NCI-H187 treated with DMSO at 0.1 percent for 48 hours (cell line): ENCODE measurements at regions not wholly inside any gene's neighbourhood (a gene's known extent, or its start where the extent isn't known, plus 50 kb on each side); places are given as distances from the start of the nearest gene placed in this dataset.
"Not testable (repeated sequence)": the region's sequence is repeated elsewhere in the genome, so short reads cannot be mapped to it uniquely, and the experiment has no call there.

Source experiments
- DNase-seq: peaks from one replicate; lab custom pipeline; 2025; lab: John Stamatoyannopoulos, UW

DNA sequence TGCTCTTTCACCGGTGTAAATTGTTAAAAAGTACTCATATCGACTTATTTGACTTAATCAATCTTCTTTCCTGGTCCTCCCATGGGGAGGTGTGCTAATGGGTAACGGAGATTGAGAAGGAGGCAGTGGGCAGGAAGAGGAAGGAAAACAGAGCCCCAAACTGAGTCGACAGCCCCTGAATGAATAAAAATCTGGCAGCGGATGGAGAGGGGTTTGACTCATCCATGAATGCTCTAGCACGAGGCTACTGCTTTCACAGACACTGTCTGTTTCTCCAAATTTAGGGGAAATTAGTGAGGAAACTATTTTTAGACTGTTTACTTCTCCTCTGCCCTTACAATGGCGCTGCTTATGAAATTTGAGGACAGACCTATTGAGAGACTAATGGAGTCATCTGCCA lies 142.2 kb upstream of the ATXN1 start:
- no peak for DNase-seq

DNA sequence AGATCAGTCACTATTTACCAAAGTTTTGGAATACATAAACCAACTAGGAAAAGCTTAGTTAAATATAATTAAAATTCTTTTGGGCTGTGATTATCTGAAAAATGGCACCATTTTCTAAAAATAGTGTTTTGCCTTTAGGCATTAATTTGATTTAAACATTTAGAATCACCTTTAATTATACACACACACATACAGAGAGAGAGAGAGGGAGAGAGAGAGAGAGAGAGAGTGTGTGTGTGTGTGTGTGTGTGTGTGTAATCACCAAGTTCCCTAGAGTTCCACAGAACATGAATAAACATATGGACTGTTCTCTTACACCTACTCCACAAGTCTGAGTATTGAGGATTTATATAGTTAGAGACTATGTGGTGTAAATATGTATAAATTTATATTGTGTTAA lies 141.2 kb upstream of the ATXN1 start:
- DNase-seq, result no peak

DNA sequence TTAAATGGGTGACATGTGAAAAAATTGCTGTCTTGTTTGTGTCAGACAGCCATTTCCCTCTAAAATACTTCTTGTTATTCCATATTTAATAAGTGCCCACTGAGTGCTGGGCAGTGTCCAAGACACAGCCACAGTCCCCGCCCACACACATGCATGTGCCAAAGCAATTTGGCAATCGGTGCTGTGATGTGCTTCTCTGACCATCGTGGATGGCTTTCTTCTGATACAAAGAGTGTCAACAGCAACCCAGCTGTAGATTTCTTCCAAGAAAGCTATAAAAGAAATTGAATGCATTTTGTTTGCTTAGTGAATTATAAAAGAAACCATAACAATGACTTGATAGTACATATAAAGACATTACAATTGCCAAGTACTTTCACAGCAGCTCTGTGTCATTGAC lies 140.5 kb upstream of the ATXN1 start:
- DNase-seq, result no peak

DNA sequence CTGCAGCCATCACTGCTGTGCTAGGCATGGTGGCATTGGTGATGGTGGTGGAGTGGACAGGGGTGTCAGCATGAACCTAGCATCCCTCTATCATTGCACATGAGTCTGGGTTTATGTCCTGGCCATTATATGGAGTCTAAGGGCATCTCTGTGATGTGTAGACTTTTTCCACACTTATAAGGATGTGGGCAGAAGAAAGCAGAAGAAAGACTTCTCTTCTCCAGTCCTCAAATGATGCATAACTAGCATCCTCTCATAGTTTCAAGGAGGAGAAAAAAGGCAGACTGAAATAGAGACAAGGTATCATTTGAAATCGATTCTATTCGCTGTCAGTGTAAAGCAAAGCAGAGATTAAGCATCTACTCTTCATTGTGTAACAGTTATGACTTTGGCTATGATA lies 140.0 kb upstream of the ATXN1 start:
- DNase-seq, result no peak

DNA sequence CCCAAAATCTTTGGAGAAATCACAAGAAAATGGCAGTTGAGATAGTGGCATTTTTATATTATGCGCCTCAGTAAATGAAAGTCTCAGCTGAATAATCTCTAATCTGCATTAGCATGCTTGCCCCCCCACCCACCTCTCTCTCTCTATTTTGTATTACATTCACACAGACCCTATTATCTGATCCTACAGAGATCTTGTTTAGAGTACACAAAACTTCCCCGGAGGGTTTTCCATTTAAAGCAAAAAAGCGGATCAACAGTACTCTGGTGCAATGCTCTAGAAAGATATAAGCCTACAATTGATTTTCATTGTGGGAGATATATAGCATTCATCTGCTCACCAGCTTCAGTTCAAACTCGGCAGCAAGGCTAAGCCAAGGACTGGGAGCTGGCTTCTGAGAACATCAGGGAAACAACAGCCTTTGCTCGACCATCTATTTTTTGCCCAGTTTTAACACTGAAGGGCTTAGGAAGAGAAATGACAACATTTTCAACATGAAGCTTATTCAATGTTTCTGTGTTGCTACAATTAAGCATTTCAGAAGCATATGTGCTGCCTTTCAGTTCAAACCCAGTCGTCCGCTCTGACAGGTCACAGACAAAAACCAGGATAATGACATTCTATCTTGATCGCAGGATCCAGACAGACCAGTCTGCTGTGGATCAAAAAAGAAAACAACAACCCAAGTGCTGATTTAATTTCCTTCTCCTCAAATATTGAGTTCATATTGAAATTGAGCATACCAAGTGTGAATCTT lies 137.6 kb upstream of the ATXN1 start:
- no peak for DNase-seq

DNA sequence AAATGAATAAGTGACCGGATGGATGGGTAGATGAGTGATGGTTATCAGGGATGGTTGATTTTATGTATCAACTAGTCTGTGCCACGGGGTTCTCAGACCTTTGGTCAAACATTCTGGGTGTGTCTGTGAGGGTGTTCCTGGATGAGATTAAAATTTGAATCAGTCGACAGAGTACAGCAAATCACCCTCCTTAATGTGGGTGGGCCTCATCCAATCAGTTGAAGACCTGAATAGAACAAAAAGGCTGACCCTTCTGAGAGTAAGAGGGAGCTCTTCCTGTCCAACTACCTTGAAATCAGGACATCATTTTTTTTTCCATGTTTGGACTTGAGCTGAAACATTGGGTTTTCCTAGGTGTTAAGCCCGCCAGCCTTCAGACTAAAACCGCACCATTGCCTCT lies 136.4 kb upstream of the ATXN1 start:
- DNase-seq, result no peak

DNA sequence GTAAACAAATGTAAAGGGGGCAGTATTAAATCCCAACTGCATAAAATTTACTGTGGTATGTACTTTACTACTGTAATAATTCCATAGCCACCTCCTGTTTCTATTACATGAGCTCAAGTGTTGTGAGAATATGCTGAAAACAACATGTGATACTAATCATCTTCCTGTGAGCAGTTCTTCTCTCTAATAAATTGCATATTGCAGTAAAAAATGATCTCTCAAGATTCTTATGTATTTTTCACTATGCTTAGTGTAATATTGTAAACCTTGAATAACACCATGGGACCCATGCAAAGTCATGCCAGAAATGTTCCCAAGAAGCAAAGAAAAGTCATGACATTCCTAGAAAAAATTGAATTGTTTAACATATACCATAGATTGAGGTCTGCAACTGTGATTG lies 133.0 kb upstream of the ATXN1 start:
- DNase-seq, result no peak

DNA sequence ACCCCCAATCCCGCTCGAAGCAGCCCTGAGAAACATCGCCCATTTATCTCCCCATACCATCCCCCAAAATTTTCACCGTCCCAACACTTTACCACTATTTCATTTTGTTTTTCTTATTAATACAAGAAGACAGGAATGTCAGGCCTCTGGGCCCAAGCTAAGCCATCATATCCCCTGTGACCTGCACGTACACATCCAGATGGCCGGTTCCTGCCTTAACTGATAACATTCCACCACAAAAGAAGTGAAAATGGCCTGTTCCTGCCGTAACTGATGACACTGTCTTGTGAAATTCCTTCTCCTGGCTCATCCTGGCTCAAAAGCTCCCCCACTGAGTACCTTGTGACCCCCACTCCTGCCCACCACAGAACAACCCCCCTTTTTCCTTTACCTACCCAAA lies 129.8 kb upstream of the ATXN1 start:
- DNase-seq, result not testable (repeated sequence)

DNA sequence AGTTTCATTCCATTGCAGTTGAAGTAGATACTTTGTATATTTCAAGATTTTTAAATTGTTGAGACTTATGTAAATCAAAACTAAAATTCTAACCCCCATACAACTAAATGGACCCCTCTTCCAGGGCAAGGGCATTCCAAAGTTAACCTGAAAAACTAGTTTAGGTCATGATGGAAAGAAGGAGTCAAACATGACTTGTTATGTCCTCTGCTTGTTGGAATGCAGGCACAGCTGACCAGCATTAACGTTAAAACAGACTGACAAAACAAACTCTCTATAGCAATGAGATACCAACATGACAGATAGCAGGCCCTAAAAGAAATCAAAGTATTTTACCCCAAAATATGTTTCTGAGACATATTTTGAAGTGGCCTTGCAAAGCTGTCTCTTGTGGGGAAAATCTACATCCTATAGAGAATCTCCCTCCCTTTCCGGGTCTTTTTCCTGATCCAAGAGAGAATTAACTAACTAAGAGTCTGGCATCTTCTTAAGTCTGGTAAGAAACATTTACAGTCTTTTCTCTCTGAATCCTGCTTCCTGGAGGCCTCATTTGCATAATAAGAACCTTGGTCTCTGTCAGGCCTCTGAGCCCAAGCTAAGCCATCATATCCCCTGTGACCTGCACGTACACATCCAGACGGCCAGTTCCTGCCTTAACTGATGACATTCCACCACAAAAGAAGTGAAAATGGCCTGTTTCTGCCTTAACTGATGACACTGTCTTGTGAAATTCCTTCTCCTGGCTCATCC lies 124.3 kb upstream of the ATXN1 start:
- no peak for DNase-seq

DNA sequence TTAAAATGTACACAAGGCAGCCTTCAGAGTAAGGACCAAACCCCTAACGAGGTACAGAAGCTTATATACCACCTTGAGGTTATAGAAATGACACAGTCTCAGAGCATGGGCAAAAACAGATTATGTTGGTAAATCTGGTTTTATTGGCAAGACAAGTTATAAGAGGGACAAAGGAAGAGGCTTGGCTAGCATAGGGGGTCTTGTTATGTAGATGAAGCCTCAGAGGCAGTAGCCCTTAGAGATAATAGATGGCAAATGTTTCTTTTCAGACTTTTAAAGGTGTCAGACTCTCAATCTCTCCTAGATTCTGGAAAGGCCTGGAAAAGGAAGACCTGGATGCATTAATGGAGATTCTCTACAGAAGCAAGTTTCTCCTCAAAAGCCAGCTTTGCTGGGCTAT lies 123.3 kb upstream of the ATXN1 start:
- DNase-seq, result no peak

DNA sequence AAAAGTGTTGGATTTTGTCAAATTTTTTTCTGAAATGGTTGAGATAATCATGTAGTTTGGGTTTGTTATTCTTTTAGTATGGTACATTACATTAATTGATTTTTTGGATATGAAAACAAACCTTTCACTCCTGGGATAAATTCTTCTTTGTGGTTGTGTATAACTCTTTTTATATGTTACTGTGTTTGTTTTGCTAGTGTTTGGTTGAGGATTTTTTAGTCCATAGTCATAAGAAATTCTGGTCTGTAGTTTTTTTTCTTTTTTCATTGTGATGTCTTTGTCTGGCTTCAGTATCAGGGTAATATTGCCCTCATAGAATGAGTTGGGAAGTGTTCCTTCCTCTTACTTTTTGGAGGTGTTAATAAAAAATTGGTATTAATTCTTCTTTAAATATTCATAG lies 122.2 kb upstream of the ATXN1 start:
- DNase-seq, result no peak

DNA sequence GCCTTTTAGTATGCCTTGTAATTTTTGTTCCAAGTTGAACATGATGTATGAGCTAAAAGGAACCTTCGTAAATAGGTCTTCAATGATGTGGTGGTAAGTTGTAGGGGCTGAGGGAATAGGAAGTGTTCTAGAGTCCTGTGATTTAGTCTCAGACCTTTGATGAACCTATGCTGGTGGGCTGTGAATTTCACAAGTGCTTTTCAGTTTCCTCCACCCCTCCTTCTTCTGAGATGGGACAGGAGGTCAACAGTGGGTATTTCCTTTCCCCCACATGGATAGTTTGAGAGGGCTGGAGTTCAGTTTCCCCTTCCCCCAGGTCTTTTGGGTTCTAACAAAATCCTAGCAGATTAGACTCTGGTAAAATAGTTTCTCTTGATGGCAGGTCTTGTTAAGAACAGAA lies 121.0 kb upstream of the ATXN1 start:
- no peak for DNase-seq

DNA sequence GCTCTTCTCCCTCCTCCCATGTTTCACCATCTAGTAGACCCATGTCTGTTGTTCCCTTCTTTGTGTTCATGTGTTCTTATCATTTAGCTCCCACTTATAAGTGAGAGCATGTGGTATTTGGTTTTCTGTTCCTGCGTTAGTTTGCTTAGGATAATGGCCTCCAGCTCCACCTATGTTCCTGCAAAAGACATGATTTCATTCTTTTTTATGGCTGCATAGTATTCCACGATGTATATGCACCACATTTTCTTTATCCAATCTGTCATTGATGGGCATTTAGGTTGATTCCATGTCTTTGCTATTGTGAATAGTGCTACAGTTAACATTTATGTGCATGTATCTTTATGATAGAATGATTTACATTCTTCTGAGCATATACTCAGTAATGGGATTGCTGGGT lies 115.6 kb upstream of the ATXN1 start:
- not testable (repeated sequence) for DNase-seq

DNA sequence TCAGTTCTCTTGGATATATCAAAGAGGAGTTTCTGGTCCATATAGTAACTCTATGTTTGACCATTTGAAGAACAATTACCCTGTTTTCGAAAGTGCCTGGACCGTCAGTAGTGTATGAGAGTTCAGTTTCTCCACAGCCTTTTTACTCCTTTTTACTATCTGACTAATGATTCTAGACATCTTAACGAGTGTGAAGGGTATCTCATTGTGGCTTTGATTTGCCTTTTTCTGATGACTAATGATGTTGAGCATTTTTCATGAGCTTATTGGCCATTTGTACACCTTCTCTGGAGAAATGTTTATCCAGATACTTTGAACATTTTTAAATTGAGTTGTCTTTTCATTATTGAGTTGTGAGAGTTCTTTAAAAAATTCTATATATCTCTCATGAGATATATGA lies 114.9 kb upstream of the ATXN1 start:
- DNase-seq, result no peak

DNA sequence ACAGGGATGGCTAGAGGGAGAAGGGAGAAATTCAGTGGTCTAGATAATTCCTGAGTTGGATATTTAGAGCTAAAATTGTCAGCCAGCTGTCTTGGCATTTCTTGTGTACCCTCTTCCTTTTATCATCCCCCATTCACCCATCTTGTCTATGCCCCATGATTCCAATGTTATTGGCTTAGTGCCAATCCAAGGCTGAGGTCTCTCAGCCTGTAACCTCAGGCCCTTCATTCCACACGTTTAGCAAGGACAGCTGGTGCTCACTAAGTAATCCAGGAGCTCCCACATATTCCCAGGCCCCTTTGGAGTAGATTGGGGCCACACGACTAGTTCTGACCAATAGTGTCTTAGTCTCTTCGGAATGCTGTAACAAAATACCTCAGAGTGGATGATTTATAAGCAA lies 112.4 kb upstream of the ATXN1 start:
- DNase-seq, result no peak

DNA sequence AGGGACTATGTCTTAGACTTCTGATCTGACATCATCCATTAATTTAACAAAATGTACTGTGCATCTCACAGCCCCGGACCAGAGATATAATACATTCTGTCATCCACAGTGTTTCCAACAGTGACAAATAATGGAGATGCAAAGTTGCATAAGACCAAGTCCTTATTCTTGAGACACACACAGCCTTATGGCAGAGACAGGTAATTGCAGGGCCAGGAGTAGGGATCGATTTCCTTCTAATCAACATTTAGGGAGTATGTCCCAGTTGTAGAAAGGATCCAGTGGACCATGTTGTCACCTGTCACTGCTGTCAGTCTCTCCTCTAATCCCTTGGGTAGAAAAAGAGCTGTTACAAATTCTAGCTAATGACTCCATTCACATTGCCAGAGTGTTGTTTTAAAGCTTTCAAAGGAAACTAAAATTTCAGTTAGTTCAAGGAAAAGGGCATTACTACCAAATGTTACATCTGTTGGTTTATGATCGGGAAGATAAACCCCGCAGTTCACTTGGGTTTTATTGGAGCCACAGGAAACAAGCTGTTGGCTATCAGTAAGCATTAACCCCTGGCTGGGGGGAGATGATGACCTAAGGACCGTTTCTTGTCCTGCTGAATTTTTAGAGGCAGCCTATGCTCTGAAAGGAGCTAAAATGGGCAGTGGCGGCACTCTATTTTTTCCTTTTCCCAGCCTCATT lies 111.4 kb upstream of the ATXN1 start:
- DNase-seq, result no peak

DNA sequence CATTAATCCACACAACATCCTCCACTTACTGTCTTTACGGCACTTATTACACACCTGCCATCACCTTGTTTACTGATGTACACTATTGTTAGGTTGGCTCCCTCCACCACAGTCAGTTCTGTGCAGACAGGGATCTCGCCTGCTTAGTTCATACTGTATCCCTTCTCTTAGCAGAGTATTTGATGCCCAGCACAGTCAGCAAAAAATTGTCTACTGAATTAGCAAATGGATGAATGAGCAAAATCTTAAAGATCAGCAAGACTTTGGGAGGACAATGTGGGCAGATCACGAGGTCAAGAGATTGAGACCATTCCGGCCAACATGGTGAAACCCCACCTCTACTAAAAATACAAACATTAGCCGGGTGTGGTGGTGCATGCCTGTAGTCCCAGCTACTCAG lies 109.8 kb upstream of the ATXN1 start:
- no peak for DNase-seq

DNA sequence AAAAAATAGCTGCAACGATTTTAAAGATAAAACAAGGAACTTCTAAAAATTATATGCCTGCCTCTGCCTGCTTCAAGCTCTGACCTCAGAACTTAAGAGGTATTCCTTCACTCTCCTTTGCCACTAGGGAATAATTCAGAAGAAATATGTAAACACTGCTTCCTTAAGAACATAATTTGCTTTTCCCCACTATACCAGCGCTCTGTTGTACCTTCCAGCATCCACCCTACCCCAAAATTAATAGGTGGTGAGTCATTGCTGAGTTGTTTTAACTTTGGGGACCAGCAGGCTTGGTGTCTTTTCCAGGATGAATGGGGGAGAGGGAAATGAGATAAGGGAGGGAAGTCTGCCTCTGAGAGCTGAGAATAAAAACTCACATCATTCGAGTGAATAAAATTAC lies 107.7 kb upstream of the ATXN1 start:
- no peak for DNase-seq

DNA sequence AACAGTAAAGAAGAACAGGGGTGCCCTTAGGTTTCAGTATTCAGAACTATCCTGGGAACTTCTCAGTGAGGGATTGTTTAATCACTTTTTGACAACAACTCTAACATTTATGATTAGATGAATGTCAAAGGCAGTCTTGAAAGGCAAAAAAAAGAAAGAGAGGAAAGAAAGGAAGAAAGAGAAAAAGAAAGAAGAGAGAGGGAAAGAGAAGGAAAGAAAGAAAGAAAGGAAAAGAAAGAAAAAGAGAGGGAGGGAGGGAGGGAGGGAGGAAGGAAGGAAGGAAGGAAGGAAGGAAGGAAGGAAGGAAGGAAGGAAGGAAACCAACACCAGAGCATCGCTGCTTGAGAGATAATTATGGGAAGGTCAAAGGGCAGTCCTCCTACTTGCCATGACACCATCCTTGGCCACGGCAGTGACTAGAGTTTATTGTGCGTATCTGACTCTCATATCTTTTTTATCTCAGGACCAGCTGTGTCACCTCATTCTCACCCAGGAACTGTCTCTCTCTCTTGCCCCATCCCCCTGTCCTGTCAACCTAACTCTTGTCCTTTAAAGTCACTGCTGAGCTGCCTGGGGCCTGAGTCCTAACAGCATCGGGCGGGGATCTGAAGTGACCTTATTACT lies 96.8 kb upstream of the ATXN1 start:
- no peak for DNase-seq

DNA sequence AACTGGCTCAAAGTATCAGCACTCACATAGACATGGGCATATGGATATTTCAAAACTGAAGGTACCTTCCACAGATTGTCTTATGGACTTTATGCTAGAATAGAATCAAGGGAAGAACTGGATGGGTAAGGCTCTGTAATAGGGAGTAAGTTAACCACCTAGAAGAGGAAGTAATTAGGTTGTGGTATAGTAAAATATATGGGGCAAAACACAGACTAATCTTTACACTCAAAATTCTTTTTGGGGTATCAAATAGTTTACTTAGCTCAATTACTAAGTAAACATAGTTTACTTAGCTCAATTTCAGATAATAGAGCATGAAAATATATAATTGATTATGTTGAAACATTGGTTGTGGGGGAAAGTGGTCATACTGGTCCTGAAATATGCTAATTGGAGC lies 94.2 kb upstream of the ATXN1 start:
- no peak for DNase-seq

DNA sequence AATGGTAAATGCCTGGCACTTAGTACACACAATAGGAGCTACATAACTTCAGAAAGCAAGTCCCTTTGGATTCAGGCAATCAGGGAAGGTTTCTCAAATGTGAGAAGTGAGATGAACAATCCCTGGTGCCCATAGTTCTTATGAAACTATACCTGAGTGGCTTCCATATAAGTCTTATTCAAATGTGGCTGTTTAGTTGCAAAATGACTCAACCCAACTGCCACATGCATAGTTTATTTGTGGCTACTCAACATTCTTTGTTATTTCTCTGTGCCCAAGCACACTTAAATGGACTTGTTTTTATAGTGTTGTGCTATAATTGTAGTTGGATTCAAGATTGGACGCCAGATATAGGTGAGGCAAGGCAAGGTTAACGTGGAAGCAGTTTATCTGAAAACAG lies 93.7 kb upstream of the ATXN1 start:
- no peak for DNase-seq

DNA sequence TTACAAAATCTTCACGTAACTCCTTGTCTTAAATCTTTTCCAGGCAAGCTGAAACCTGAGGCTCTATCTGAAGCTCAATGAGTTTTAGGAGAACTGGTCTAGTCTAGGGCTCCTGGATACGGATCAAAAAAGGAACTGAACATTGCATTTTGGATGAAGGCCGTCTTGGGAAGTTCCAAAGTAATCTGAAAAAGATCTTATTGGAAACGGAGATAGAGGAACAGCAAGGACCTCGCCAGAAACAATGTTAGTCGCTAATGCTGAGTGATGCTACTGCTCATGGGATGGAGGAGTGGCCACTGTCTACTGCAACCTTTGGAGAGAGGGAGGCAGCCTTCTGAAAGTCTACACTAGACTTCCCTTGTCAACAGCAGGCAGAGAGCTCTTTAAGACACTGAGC lies 91.4 kb upstream of the ATXN1 start:
- DNase-seq, result no peak

DNA sequence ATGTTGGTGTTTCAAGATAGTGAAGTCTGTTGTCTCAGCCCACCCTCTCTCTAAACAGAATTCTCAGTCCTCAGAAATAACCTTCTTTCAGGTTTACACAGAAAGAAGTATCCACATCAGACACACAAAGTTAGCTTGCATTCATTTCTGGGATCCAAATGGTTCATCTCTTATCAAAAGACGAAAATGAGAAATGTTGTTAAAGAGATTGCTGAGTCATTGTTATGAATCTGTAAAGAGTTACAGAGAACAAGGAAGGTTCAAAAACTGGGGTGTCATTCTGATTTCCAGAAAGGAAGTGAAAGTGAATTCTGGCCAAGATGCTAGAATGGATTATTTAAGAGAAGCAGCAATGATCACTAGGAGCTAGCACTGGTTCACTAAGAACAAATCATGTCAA lies 90.5 kb upstream of the ATXN1 start:
- DNase-seq, result no peak
